K562 (cell line): ENCODE measurements at regions not wholly inside any gene's neighbourhood (a gene's known extent, or its start where the extent isn't known, plus 50 kb on each side); places are given as distances from the start of the nearest gene placed in this dataset.

Source experiments
- BRD4 ChIP-seq: fragments of 200-600 bp; sonication (generic); IDR thresholded peaks from 2 replicates; pipeline ENCODE4 v1.6.1; 2017; ENCODE audit warnings: inconsistent platforms
- CTCF ChIP-seq, 3 experiments: IDR thresholded peaks in 2 of 3; conservative IDR thresholded peaks in 1 of 3; 2 replicates each; pipeline ENCODE4 v1.5.1; 2011 to 2012; ENCODE audit warnings: low read length in 3 of 3, mild to moderate bottlenecking in 3 of 3, control low read depth in 2 of 3, improper control_type of control experiment in 1 of 3, inconsistent platforms in 1 of 3, low read depth in 1 of 3, mixed read lengths in 1 of 3, moderate library complexity in 1 of 3; ENCODE audit not compliant: insufficient read depth in 2 of 3
- HCFC1 ChIP-seq: IDR thresholded peaks from 2 replicates; pipeline ENCODE4 v1.6.1; 2012; ENCODE audit warnings: low read depth, low read length, improper control_type of control experiment
- HNRNPUL1 ChIP-seq: fragments of 200-400 bp; formaldehyde crosslinking; IDR thresholded peaks from 2 replicates; pipeline ENCODE4 v1.6.1; 2017; ENCODE audit warnings: low read length
- MYBL2 ChIP-seq, 2 experiments: fragments of 450-650 bp in 1 of 2; sonication (generic) in 1 of 2; formaldehyde crosslinking in 1 of 2; IDR thresholded peaks; 2 replicates each; pipeline versions ENCODE4 v1.6.1 to v1.8.1; 2017 to 2022; ENCODE audit warnings: borderline replicate concordance in 1 of 2, inconsistent platforms in 1 of 2, low read depth in 1 of 2, mild to moderate bottlenecking in 1 of 2, missing genetic modification reagents in 1 of 2, moderate library complexity in 1 of 2
- NFRKB ChIP-seq: fragments of 450-650 bp; IDR thresholded peaks from 2 replicates; pipeline ENCODE4 v1.6.1; 2016; ENCODE audit warnings: low read depth
- POLR2A ChIP-seq: fragments of 450-650 bp; conservative IDR thresholded peaks from 2 replicates; pipeline ENCODE4 v1.6.1; 2016
- ZNF274 ChIP-seq: IDR thresholded peaks from 2 replicates; pipeline ENCODE4 v1.6.1; 2011; ENCODE audit warnings: low read depth, mild to moderate bottlenecking, low read length, moderate library complexity, borderline replicate concordance
- TF ChIP-seq, protein P1 (sequence below): sonication (generic); formaldehyde crosslinking; IDR thresholded peaks from 2 replicates; pipeline ENCODE4 v1.8.1; 2023; ENCODE audit warnings: mild to moderate bottlenecking, missing genetic modification reagents
- TF ChIP-seq, protein P2 (sequence below): conservative IDR thresholded peaks from 2 replicates; pipeline ENCODE4 v1.6.1; 2011; ENCODE audit warnings: low read depth, mild to moderate bottlenecking, low read length; ENCODE audit not compliant: control insufficient read depth
- TF ChIP-seq, protein P3 (sequence below): sonication (generic); formaldehyde crosslinking; IDR thresholded peaks from 2 replicates; pipeline ENCODE4 v1.8.0; 2023; ENCODE audit warnings: mild to moderate bottlenecking, missing genetic modification reagents

GRCh38 chr2:11006191-11006590 lies 94.5 kb downstream of the KCNF1 start:
- TF ChIP-seq, protein P1, sequence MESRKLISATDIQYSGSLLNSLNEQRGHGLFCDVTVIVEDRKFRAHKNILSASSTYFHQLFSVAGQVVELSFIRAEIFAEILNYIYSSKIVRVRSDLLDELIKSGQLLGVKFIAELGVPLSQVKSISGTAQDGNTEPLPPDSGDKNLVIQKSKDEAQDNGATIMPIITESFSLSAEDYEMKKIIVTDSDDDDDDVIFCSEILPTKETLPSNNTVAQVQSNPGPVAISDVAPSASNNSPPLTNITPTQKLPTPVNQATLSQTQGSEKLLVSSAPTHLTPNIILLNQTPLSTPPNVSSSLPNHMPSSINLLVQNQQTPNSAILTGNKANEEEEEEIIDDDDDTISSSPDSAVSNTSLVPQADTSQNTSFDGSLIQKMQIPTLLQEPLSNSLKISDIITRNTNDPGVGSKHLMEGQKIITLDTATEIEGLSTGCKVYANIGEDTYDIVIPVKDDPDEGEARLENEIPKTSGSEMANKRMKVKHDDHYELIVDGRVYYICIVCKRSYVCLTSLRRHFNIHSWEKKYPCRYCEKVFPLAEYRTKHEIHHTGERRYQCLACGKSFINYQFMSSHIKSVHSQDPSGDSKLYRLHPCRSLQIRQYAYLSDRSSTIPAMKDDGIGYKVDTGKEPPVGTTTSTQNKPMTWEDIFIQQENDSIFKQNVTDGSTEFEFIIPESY (CRISPR knock-in tag): no peak
- TF ChIP-seq HNRNPUL1 (no peak), POLR2A (no peak), CTCF (IDR thresholded peaks at IDR 0.05 in 2 of 3, conservative IDR thresholded peaks at IDR 0.05 in 1 of 3; ENCODE audit: insufficient read depth in 2 of 3, low read depth in 1 of 3, low read length in 3 of 3) (no peak), HCFC1 (no peak), BRD4 (no peak), ZNF274 (no peak), NFRKB (no peak), MYBL2 (IDR thresholded peaks at IDR 0.05; ENCODE audit: low read depth) (no peak), MYBL2 (CRISPR knock-in tag; IDR thresholded peaks at IDR 0.05; ENCODE audit: borderline replicate concordance) (no peak)
- TF ChIP-seq, protein P2, sequence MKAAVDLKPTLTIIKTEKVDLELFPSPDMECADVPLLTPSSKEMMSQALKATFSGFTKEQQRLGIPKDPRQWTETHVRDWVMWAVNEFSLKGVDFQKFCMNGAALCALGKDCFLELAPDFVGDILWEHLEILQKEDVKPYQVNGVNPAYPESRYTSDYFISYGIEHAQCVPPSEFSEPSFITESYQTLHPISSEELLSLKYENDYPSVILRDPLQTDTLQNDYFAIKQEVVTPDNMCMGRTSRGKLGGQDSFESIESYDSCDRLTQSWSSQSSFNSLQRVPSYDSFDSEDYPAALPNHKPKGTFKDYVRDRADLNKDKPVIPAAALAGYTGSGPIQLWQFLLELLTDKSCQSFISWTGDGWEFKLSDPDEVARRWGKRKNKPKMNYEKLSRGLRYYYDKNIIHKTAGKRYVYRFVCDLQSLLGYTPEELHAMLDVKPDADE: no peak
- TF ChIP-seq, protein P3, sequence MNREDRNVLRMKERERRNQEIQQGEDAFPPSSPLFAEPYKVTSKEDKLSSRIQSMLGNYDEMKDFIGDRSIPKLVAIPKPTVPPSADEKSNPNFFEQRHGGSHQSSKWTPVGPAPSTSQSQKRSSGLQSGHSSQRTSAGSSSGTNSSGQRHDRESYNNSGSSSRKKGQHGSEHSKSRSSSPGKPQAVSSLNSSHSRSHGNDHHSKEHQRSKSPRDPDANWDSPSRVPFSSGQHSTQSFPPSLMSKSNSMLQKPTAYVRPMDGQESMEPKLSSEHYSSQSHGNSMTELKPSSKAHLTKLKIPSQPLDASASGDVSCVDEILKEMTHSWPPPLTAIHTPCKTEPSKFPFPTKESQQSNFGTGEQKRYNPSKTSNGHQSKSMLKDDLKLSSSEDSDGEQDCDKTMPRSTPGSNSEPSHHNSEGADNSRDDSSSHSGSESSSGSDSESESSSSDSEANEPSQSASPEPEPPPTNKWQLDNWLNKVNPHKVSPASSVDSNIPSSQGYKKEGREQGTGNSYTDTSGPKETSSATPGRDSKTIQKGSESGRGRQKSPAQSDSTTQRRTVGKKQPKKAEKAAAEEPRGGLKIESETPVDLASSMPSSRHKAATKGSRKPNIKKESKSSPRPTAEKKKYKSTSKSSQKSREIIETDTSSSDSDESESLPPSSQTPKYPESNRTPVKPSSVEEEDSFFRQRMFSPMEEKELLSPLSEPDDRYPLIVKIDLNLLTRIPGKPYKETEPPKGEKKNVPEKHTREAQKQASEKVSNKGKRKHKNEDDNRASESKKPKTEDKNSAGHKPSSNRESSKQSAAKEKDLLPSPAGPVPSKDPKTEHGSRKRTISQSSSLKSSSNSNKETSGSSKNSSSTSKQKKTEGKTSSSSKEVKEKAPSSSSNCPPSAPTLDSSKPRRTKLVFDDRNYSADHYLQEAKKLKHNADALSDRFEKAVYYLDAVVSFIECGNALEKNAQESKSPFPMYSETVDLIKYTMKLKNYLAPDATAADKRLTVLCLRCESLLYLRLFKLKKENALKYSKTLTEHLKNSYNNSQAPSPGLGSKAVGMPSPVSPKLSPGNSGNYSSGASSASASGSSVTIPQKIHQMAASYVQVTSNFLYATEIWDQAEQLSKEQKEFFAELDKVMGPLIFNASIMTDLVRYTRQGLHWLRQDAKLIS: no peak
